K562 (cell line): ENCODE measurements at regions not wholly inside any gene's neighbourhood (a gene's known extent, or its start where the extent isn't known, plus 50 kb on each side); places are given as distances from the start of the nearest gene placed in this dataset.

ENCODE experiments used
- ATAC-seq: fragments of 200-7000 bp; cut with Tn5 transposase; 3 replicates; pipeline ENCODE4 v1.9.1; 2020; ENCODE audit warnings: moderate library complexity
- BruUV-seq: library from RNA; stranded (reverse); fragments of 400-500 nt; replicated peaks from 2 replicates; lab custom pipeline; 2021; lab: Mats Ljungman, UMichigan
- CTCF ChIA-PET: fragments of 300-600 bp; formaldehyde crosslinking; extraction: SDS; loops from one replicate; lab custom pipeline; 2021; ENCODE audit warnings: low intra/inter-chr PET ratio; lab: Yijun Ruan, JAX
- POLR2A ChIA-PET: fragments of 300-600, 350-650 bp; sonication (Branson Sonifier 250); formaldehyde crosslinking; extraction: SDS; loops from one replicate; lab custom pipeline; 2021; ENCODE audit warnings: antibody characterized with exemption, inconsistent platforms; lab: Yijun Ruan, JAX
- DNase-seq, 4 experiments: peaks; one replicate each; pipeline versions ENCODE4 v3.0.0 to v3.0.0-alpha.2; 2011 to 2018; ENCODE audit warnings: low spot score in 3 of 4, mixed read lengths in 3 of 4; ENCODE audit errors: extremely low read depth in 1 of 4
- FAIRE-seq: peaks from 2 replicates; lab custom pipeline; 2011; peaks lifted over from hg19 to GRCh38; lab: Jason Lieb, UNC
- H2AFZ ChIP-seq: 2 replicates; pipeline ENCODE4 v1.6.0; 2011; ENCODE audit warnings: low read depth, low read length, control low read depth, inconsistent platforms
- H3K27ac ChIP-seq: fragments of 200-600 bp; 3 replicates; pipeline ENCODE4 v1.8.0; 2011; ENCODE audit warnings: low read depth, mild to moderate bottlenecking, control low read depth, inconsistent platforms, low read length, moderate library complexity, mixed read lengths; ENCODE audit errors: extremely low read depth
- H3K27me3 ChIP-seq, 2 experiments: fragments of 300-600 bp in 1 of 2; 2 replicates in 1 of 2; 3 replicates in 1 of 2; pipeline versions ENCODE4 v1.6.0 to v1.8.0; 2011; ENCODE audit warnings: inconsistent platforms in 2 of 2, low read length in 2 of 2, mild to moderate bottlenecking in 1 of 2, mixed read lengths in 1 of 2, moderate library complexity in 1 of 2; ENCODE audit not compliant: control insufficient read depth in 2 of 2, insufficient read depth in 2 of 2
- H3K36me3 ChIP-seq: fragments of 300-600 bp; 3 replicates; pipeline ENCODE4 v1.8.0; 2011; ENCODE audit warnings: mild to moderate bottlenecking, low read length, inconsistent platforms; ENCODE audit not compliant: control insufficient read depth, insufficient read depth
- H3K4me1 ChIP-seq, 2 experiments: fragments of 200-600 bp in 1 of 2; replicated peaks in 1 of 2; 2 replicates in 1 of 2; 3 replicates in 1 of 2; pipeline versions ENCODE4 v1.5.1 to v1.8.0; 2011; ENCODE audit warnings: inconsistent platforms in 2 of 2, low read length in 2 of 2, mild to moderate bottlenecking in 1 of 2, mixed read lengths in 1 of 2, moderate library complexity in 1 of 2; ENCODE audit not compliant: control insufficient read depth in 2 of 2, insufficient read depth in 2 of 2
- H3K4me2 ChIP-seq: 2 replicates; pipeline ENCODE4 v1.6.1; 2011; ENCODE audit warnings: low read length, control low read depth, inconsistent platforms, mixed read lengths; ENCODE audit not compliant: insufficient read depth
- H3K4me3 ChIP-seq: fragments of 200-600 bp; sonication (generic), shearing (Covaris generic); 2 replicates; pipeline ENCODE4 v1.5.1; 2016; ENCODE audit warnings: control low read depth, inconsistent platforms
- H3K79me2 ChIP-seq: fragments of 200-600 bp; 3 replicates; pipeline ENCODE4 v1.8.0; 2011; ENCODE audit warnings: low read length, inconsistent platforms; ENCODE audit not compliant: control insufficient read depth, insufficient read depth
- H3K9ac ChIP-seq, 2 experiments: 2 replicates each; pipeline versions ENCODE4 v1.6.0 to v1.6.1; 2011; ENCODE audit warnings: low read depth in 2 of 2, low read length in 2 of 2, control low read depth in 1 of 2, inconsistent platforms in 1 of 2, mild to moderate bottlenecking in 1 of 2, mixed read lengths in 1 of 2; ENCODE audit not compliant: insufficient read depth in 1 of 2
- H3K9me1 ChIP-seq: one replicate; pipeline ENCODE4 v1.6.0; 2011; ENCODE audit warnings: inconsistent platforms, mild to moderate bottlenecking, low read length, moderate library complexity; ENCODE audit not compliant: control insufficient read depth, insufficient read depth
- H3K9me3 ChIP-seq: replicated peaks from 2 replicates; pipeline ENCODE4 v1.5.1; 2011; ENCODE audit warnings: low read depth, low read length, inconsistent platforms; ENCODE audit not compliant: control insufficient read depth, insufficient read depth
- H4K20me1 ChIP-seq: replicated peaks from 2 replicates; pipeline ENCODE4 v1.6.1; 2011; ENCODE audit warnings: low read length, inconsistent platforms, mixed read lengths; ENCODE audit not compliant: control insufficient read depth, insufficient read depth
- CHD1 ChIP-seq: fragments of 200-600 bp; sonication (generic); IDR thresholded peaks from one replicate; pipeline ENCODE4 v1.6.1; 2012; ENCODE audit warnings: mild to moderate bottlenecking, moderate library complexity, low read length, inconsistent platforms
- FOXJ2 ChIP-seq: fragments of 200-800 bp; sonication (Bioruptor generic); IDR thresholded peaks from 2 replicates; pipeline ENCODE4 v1.6.1; 2016; ENCODE audit warnings: missing genetic modification characterization, missing compliant biosample characterization
- GATAD2B ChIP-seq: fragments of 450-650 bp; IDR thresholded peaks from 2 replicates; pipeline ENCODE4 v1.6.1; 2017; ENCODE audit warnings: mild to moderate bottlenecking, borderline replicate concordance
- GTF2E2 ChIP-seq: fragments of 200-800 bp; sonication (Bioruptor generic); IDR thresholded peaks from 2 replicates; pipeline ENCODE4 v1.6.1; 2016; ENCODE audit warnings: missing genetic modification characterization, missing compliant biosample characterization
- ID3 ChIP-seq, 2 experiments: fragments of 250-450 bp in 1 of 2; fragments of 450-650 bp in 1 of 2; sonication (Bioruptor Pico) in 1 of 2; IDR thresholded peaks; 2 replicates each; pipeline versions ENCODE4 v1.6.1 to v1.8.0; 2016 to 2021; ENCODE audit warnings: mild to moderate bottlenecking in 2 of 2, moderate library complexity in 2 of 2, missing compliant biosample characterization in 1 of 2, missing genetic modification characterization in 1 of 2
- NFYB ChIP-seq: IDR thresholded peaks from 2 replicates; pipeline ENCODE4 v1.6.1; 2011; ENCODE audit warnings: mild to moderate bottlenecking, moderate library complexity; ENCODE audit not compliant: insufficient read length; ENCODE audit errors: extremely low read depth
- POLR2B ChIP-seq: fragments of 450-650 bp; IDR thresholded peaks from 2 replicates; pipeline ENCODE4 v1.6.1; 2018; ENCODE audit warnings: low read depth; ENCODE audit not compliant: partially characterized antibody
- SMAD3 ChIP-seq: fragments of 450-650 bp; formaldehyde crosslinking; conservative IDR thresholded peaks from 2 replicates; pipeline ENCODE4 v1.4.0; 2020; ENCODE audit warnings: mild to moderate bottlenecking
- SPI1 ChIP-seq: IDR thresholded peaks from 2 replicates; pipeline ENCODE4 v1.6.1; 2011; ENCODE audit warnings: low read depth, low read length, control low read depth, borderline replicate concordance
- TEAD2 ChIP-seq: fragments of 450-650 bp; IDR thresholded peaks from 2 replicates; pipeline ENCODE4 v1.6.1; 2016; ENCODE audit warnings: missing genetic modification characterization, control low read depth, missing compliant biosample characterization
- ZNF384 ChIP-seq: IDR thresholded peaks from 2 replicates; pipeline ENCODE4 v1.6.1; 2012; ENCODE audit warnings: low read depth, low read length, improper control_type of control experiment
- ZNF518B ChIP-seq: fragments of 250-450 bp; sonication (Bioruptor Pico); IDR thresholded peaks from 2 replicates; pipeline ENCODE4 v1.5.0; 2021; ENCODE audit warnings: mild to moderate bottlenecking, moderate library complexity
- ZNF551 ChIP-seq: fragments of 250-450 bp; sonication (Bioruptor Pico); IDR thresholded peaks from 2 replicates; pipeline ENCODE4 v1.5.0; 2021; ENCODE audit warnings: mild to moderate bottlenecking, moderate library complexity
- ZNF668 ChIP-seq: fragments of 250-450 bp; sonication (Bioruptor Pico); IDR thresholded peaks from 2 replicates; pipeline ENCODE4 v1.8.0; 2022; ENCODE audit warnings: mild to moderate bottlenecking, inconsistent platforms
- ZNF75A ChIP-seq: fragments of 450-650 bp; formaldehyde crosslinking; IDR thresholded peaks from 2 replicates; pipeline ENCODE4 v1.4.0; 2020; ENCODE audit warnings: mild to moderate bottlenecking
- WGBS: fragments of 100-300 bp; shearing (Covaris generic); methylation state at CpG from one replicate; pipeline ENCODE4 v1.1.6; 2016; ENCODE audit warnings: low coverage, mixed read lengths; ENCODE audit not compliant: insufficient coverage; ENCODE audit errors: missing lambda C conversion rate; 5-methylcytosine and 5-hydroxymethylcytosine counted together
- in situ Hi-C: fragments of 300-500 bp; cut with MboI; formaldehyde crosslinking; loops from 4 replicates; pipeline ENCODE4 v1.15.0; 2018; ENCODE audit warnings: inconsistent platforms, mixed read lengths
- intact Hi-C: fragments of 100-400 bp; cut with micrococcal nuclease; formaldehyde crosslinking; loops from 2 replicates; pipeline ENCODE4 v1.14.2; 2022
- TF ChIP-seq, protein P1 (sequence below): fragments of 250-450 bp; sonication (Bioruptor Pico); IDR thresholded peaks from 2 replicates; pipeline ENCODE4 v1.8.0; 2022; ENCODE audit warnings: inconsistent platforms

- FAIRE-seq = no peak
- in situ Hi-C loops (no loop called here), intact Hi-C loops (no loop called here)
- ATAC-seq = peak; percentile 32
- H3K36me3 ChIP-seq = no peaks in the 10 kb centered on the region
- 8% methylated on average over 2 of the region's 2 CpGs for WGBS
- BruUV-seq = TSS peak; percentile 96
- POLR2A ChIA-PET = interaction anchor here (0.5 to 3.5 kb wide), 9 partner anchors 8 to 191 kb away, joined by 3 to 26 read pairs (median 4); no protein-coding TSS in a partner anchor
- peak overlapping the region; percentile 77 for H2AFZ ChIP-seq
- CTCF ChIA-PET = no interaction called here
- H3K4me3 ChIP-seq = peak overlapping the region; percentile 5; the same call in 1 of the 2 replicates
- no peak for DNase-seq
- peak overlapping the region; percentile 96 for H3K27ac ChIP-seq
- peaks cover 11% of the 10 kb centered on the region for H3K9me3 ChIP-seq
- H3K27me3 ChIP-seq = no peaks in the 10 kb centered on the region
- H4K20me1 ChIP-seq = no peaks in the 10 kb centered on the region
- H3K4me2 ChIP-seq = peak overlapping the region; percentile 76
- peaks cover 18 to 38% of the 10 kb centered on the region in 2 experiments for H3K4me1 ChIP-seq
- H3K9ac ChIP-seq = peak overlapping the region in 1 of 2 experiments; percentile 85; a peak in 2 of 4 replicates
- H3K79me2 ChIP-seq = no peaks in the 10 kb centered on the region
- no peaks in the 10 kb centered on the region for H3K9me1 ChIP-seq
- peak; percentile 29; the same call in 1 of the 2 replicates for TF ChIP-seq ID3 (CRISPR knock-in tag; IDR thresholded peaks at IDR 0.05)
- TF ChIP-seq ID3 (tag; IDR thresholded peaks at IDR 0.05) = peak; percentile 10; the same call in 1 of the 2 replicates
- peak; percentile 73; the same call in 1 of the 2 replicates for TF ChIP-seq TEAD2 (tag)
- TF ChIP-seq ZNF384 = 0 out of 2 replicates have a peak, but pooled peaks have one; percentile 11
- TF ChIP-seq, protein P1, sequence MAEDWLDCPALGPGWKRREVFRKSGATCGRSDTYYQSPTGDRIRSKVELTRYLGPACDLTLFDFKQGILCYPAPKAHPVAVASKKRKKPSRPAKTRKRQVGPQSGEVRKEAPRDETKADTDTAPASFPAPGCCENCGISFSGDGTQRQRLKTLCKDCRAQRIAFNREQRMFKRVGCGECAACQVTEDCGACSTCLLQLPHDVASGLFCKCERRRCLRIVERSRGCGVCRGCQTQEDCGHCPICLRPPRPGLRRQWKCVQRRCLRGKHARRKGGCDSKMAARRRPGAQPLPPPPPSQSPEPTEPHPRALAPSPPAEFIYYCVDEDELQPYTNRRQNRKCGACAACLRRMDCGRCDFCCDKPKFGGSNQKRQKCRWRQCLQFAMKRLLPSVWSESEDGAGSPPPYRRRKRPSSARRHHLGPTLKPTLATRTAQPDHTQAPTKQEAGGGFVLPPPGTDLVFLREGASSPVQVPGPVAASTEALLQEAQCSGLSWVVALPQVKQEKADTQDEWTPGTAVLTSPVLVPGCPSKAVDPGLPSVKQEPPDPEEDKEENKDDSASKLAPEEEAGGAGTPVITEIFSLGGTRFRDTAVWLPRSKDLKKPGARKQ (CRISPR knock-in tag) = 0 out of 2 replicates have a peak, but pooled peaks have one; percentile 33
- peak; percentile 91 for TF ChIP-seq SPI1
- 0 out of 2 replicates have a peak, but pooled peaks have one; percentile 3 for TF ChIP-seq SMAD3
- 0 out of 2 replicates have a peak, but pooled peaks have one; percentile 38 for TF ChIP-seq GATAD2B
- TF ChIP-seq ZNF518B (CRISPR knock-in tag) = 0 out of 2 replicates have a peak, but pooled peaks have one; percentile 71
- peak; percentile 35; the same call in 1 of the 2 replicates for TF ChIP-seq ZNF75A
- TF ChIP-seq CHD1 = no peak
- TF ChIP-seq ZNF551 (CRISPR knock-in tag) = 0 out of 2 replicates have a peak, but pooled peaks have one; percentile 33
- no peak for TF ChIP-seq NFYB
- TF ChIP-seq ZNF668 (CRISPR knock-in tag) = 0 out of 2 replicates have a peak, but pooled peaks have one; percentile 22
- TF ChIP-seq GTF2E2 (tag) = 0 out of 2 replicates have a peak, but pooled peaks have one; percentile 8
- no peak for TF ChIP-seq FOXJ2 (tag)
- TF ChIP-seq POLR2B = peak; percentile 8
Measured at GRCh38 chr15:58331560-58331912, 100.3 kb upstream of the LIPC start.
